Keratinocyte (primary cell): ENCODE measurements at regions not wholly inside any gene's neighbourhood (a gene's known extent, or its start where the extent isn't known, plus 50 kb on each side); places are given as distances from the start of the nearest gene placed in this dataset.

ENCODE experiments used
- CTCF ChIP-seq, 3 experiments: IDR thresholded peaks in 1 of 3; conservative IDR thresholded peaks in 1 of 3; optimal IDR thresholded peaks in 1 of 3; 2 replicates in 2 of 3; 3 replicates in 1 of 3; pipeline versions ENCODE3 to v1.5.1; 2011; ENCODE audit warnings: low read length in 3 of 3, mild to moderate bottlenecking in 3 of 3, moderate library complexity in 2 of 3, control low read depth in 1 of 3, inconsistent platforms in 1 of 3; ENCODE audit not compliant: insufficient read depth in 2 of 3; ENCODE audit errors: extremely low read depth in 1 of 3
- EZH2 ChIP-seq: IDR thresholded peaks from one replicate; pipeline ENCODE4 v1.6.1; 2012; ENCODE audit warnings: inconsistent platforms, mild to moderate bottlenecking, low read length, moderate library complexity

GRCh38 chr3:110301781-110302180 is 769.8 kb upstream of the NECTIN3 start:
- TF ChIP-seq CTCF (optimal IDR thresholded peaks at IDR 0.05 in 1 of 3, IDR thresholded peaks at IDR 0.05 in 1 of 3, conservative IDR thresholded peaks at IDR 0.05 in 1 of 3; ENCODE audit: extremely low read depth in 1 of 3, insufficient read depth in 2 of 3, low read length in 3 of 3): no peak
- TF ChIP-seq EZH2: no peak
